Gastrocnemius medialis (tissue), 4 donors: ENCODE measurements at regions not wholly inside any gene's neighbourhood (a gene's known extent, or its start where the extent isn't known, plus 50 kb on each side); places are given as distances from the start of the nearest gene placed in this dataset.

Source experiments
- ATAC-seq, 2 donors: fragments of 150-250 bp; one replicate each; pipeline ENCODE4 v1.9.1; 2016
- DNase-seq, 2 donors: peaks; one replicate each; pipeline ENCODE4 v3.0.0-alpha.2; 2019
- H3K27ac ChIP-seq, 4 donors: fragments of 200-600 bp; sonication (generic); 1 replicate in 1 of 4; 2 replicates in 3 of 4; pipeline ENCODE4 v1.5.1; 2016 to 2018; ENCODE audit warnings: mild to moderate bottlenecking in 2 of 4, moderate library complexity in 1 of 4
- H3K27me3 ChIP-seq, 3 donors: fragments of 200-600 bp; sonication (generic) in 2 of 3; 1 replicate in 1 of 3; 2 replicates in 2 of 3; pipeline versions ENCODE4 v1.5.1 to v1.6.0; 2016 to 2019; ENCODE audit warnings: mild to moderate bottlenecking in 1 of 3, moderate library complexity in 1 of 3
- H3K36me3 ChIP-seq, 2 donors: fragments of 200-600 bp; sonication (generic) in 1 of 2; one replicate each; pipeline ENCODE4 v1.5.1; 2017 to 2018
- H3K4me1 ChIP-seq, 2 donors: fragments of 200-600 bp; sonication (generic) in 1 of 2; one replicate each; pipeline ENCODE4 v1.5.1; 2016 to 2017; ENCODE audit warnings: mild to moderate bottlenecking in 2 of 2
- H3K4me3 ChIP-seq, 4 donors: fragments of 200-600 bp; sonication (generic) in 3 of 4; 1 replicate in 1 of 4; 2 replicates in 3 of 4; pipeline ENCODE4 v1.5.1; 2016 to 2019; ENCODE audit warnings: mild to moderate bottlenecking in 2 of 4
- H3K9me3 ChIP-seq, 3 donors: fragments of 200-600 bp; sonication (generic) in 2 of 3; 1 replicate in 1 of 3; 2 replicates in 2 of 3; pipeline ENCODE4 v1.5.1; 2016 to 2019
- POLR2A ChIP-seq, 2 donors: fragments of 450-650 bp; IDR thresholded peaks; one replicate each; pipeline ENCODE4 v1.6.1; 2017; ENCODE audit warnings: antibody characterized with exemption in 2 of 2, mild to moderate bottlenecking in 2 of 2, moderate library complexity in 2 of 2
- in situ Hi-C, 4 donors: fragments of 200-750 bp; cut with MboI; loops; one replicate each; pipeline versions ENCODE4 v1.15.0 to v1.8.0; 2017; ENCODE audit warnings: low sequenced_read_pairs in 4 of 4
- intact Hi-C: fragments of 100-400 bp; cut with DNase I; formaldehyde crosslinking; loops from one replicate; pipeline ENCODE4 v1.15.1; 2023; ENCODE audit warnings: low total_unique reads
- TF ChIP-seq, protein P1 (sequence below), 5 experiments: fragments of 450-650 bp in 3 of 5; fragments of 200-600 bp in 2 of 5; sonication (generic) in 2 of 5; IDR thresholded peaks in 4 of 5; conservative IDR thresholded peaks in 1 of 5; 1 replicate in 4 of 5; 2 replicates in 1 of 5; pipeline ENCODE4 v1.5.1; 2016 to 2019; ENCODE audit warnings: antibody characterized with exemption in 5 of 5, mild to moderate bottlenecking in 3 of 5, moderate library complexity in 3 of 5

DNA sequence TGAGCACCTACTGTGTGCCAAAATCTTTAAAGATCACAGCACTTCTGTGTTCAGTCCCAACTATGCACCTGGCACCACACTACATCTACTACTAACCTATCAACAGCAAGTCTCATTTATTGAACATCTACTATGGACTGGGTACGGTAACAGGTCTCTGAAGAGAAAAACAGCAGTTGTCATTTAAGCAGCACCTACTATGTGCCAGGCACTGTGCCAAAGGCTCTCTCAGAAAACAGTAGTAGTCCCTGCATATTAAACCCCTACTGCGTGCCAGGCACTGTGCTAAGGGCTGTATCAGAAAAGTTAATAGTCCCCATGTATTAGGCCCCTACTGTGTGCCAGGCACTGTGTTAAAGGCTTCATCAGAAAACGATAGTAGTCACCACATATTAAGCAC lies 106.2 kb downstream of the PTPRS start:
- intact Hi-C loops (no loop called here), in situ Hi-C loops (no loop called here)
- H3K4me1 ChIP-seq, result no peaks in the 10 kb centered on the region
- H3K27me3 ChIP-seq, result no peaks in the 10 kb centered on the region
- no peak overlapping the region for H3K4me3 ChIP-seq
- H3K9me3 ChIP-seq, result no peaks in the 10 kb centered on the region
- DNase-seq, result no peak
- no peak for TF ChIP-seq POLR2A (IDR thresholded peaks at IDR 0.05)
- TF ChIP-seq, protein P1, sequence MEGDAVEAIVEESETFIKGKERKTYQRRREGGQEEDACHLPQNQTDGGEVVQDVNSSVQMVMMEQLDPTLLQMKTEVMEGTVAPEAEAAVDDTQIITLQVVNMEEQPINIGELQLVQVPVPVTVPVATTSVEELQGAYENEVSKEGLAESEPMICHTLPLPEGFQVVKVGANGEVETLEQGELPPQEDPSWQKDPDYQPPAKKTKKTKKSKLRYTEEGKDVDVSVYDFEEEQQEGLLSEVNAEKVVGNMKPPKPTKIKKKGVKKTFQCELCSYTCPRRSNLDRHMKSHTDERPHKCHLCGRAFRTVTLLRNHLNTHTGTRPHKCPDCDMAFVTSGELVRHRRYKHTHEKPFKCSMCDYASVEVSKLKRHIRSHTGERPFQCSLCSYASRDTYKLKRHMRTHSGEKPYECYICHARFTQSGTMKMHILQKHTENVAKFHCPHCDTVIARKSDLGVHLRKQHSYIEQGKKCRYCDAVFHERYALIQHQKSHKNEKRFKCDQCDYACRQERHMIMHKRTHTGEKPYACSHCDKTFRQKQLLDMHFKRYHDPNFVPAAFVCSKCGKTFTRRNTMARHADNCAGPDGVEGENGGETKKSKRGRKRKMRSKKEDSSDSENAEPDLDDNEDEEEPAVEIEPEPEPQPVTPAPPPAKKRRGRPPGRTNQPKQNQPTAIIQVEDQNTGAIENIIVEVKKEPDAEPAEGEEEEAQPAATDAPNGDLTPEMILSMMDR (IDR thresholded peaks at IDR 0.05 in 4 of 5, conservative IDR thresholded peaks at IDR 0.05 in 1 of 5), result no peak
- ATAC-seq, result no peak
- H3K36me3 ChIP-seq, result peaks cover 0 to 13% of the 10 kb centered on the region in 2 donors
- no peak overlapping the region for H3K27ac ChIP-seq

DNA sequence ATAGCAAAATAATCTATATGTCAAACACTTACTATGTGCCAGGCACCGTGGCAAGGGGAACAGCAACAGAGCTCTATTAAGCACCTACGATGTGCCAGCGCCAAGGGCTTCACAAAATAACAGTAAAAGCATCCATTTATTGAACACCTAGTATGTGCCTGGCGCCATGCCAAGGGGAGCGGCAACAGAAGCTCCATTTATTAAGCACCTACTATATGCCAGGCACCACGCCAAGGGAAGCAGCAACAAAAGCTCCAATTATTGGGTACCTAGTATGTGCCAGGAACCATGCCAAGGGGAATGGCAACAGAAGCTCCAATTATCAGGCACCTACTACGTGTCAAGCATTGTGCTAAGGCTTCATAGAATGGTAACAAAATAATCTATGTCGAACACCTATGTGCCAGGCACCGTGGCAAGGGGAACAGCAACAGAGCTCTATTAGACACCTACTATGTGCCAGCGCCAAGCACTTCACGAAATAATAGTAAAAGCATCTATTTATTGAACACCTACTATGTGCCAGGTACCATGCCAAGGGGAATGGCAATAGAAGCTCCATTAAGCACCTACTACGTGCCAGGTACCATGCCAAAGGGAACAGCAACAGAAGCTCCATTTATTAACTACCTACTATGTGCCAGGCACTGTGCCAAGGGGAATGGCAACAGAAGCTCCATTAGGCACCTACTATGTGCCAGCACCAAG lies 107.7 kb downstream of the PTPRS start:
- Histone ChIP-seq H3K36me3 (peaks cover 0 to 8% of the 10 kb centered on the region in 2 donors), H3K4me1 (no peaks in the 10 kb centered on the region), H3K27ac (no peak overlapping the region), H3K9me3 (no peaks in the 10 kb centered on the region), H3K4me3 (no peak overlapping the region), H3K27me3 (no peaks in the 10 kb centered on the region)
- no peak for DNase-seq
- no peak for ATAC-seq
- in situ Hi-C loops, result no loop called here
- intact Hi-C loops, result no loop called here
- TF ChIP-seq, protein P1 (IDR thresholded peaks at IDR 0.05 in 4 of 5, conservative IDR thresholded peaks at IDR 0.05 in 1 of 5), result no peak
- no peak for TF ChIP-seq POLR2A (IDR thresholded peaks at IDR 0.05)

DNA sequence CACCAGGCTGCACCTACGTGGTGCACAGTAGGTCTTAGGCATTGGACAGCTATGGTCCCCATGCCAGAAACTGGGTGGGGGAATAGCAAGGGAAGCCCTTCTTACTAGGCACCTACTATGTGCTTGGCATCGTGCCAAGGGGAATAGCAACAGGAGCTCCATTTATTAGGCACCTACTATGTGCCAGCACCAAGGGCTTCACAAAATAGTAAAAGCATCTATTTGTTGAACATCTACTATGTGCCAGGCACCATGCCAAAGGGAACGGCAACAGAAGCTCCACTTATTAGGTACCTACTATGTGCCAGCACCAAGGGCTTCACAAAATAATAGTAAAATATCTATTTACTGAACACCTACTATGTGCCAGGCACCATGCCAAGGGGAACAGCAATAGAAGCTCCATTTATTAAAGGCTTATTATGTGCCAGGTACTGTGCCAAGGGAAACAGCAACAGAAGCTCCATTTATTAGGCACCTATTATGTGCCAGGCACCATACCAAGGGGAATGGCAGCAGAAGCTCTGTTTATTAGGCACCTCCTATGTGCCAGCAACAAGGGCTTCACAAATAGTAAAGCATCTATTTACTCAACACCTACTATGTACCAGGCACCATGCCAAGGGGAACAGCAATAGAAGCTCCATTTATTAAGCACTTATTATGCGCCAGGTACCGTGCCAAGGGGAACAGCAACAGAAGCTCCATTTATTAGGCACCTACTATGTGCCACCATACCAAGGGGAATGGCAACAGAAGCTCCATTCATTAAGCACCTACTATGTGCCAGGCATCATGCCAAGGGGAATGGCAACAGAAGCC lies 108.5 kb downstream of the PTPRS start:
- DNase-seq (no peak), ATAC-seq (no peak)
- no peaks in the 10 kb centered on the region for H3K9me3 ChIP-seq
- peaks cover 0 to 2% of the 10 kb centered on the region in 2 donors for H3K36me3 ChIP-seq
- TF ChIP-seq, protein P1 (IDR thresholded peaks at IDR 0.05 in 4 of 5, conservative IDR thresholded peaks at IDR 0.05 in 1 of 5), result no peak
- no peak for TF ChIP-seq POLR2A (IDR thresholded peaks at IDR 0.05)
- H3K27ac ChIP-seq, result no peak overlapping the region
- in situ Hi-C loops (no loop called here), intact Hi-C loops (no loop called here)
- H3K27me3 ChIP-seq, result no peaks in the 10 kb centered on the region
- no peaks in the 10 kb centered on the region for H3K4me1 ChIP-seq
- H3K4me3 ChIP-seq, result no peak overlapping the region

DNA sequence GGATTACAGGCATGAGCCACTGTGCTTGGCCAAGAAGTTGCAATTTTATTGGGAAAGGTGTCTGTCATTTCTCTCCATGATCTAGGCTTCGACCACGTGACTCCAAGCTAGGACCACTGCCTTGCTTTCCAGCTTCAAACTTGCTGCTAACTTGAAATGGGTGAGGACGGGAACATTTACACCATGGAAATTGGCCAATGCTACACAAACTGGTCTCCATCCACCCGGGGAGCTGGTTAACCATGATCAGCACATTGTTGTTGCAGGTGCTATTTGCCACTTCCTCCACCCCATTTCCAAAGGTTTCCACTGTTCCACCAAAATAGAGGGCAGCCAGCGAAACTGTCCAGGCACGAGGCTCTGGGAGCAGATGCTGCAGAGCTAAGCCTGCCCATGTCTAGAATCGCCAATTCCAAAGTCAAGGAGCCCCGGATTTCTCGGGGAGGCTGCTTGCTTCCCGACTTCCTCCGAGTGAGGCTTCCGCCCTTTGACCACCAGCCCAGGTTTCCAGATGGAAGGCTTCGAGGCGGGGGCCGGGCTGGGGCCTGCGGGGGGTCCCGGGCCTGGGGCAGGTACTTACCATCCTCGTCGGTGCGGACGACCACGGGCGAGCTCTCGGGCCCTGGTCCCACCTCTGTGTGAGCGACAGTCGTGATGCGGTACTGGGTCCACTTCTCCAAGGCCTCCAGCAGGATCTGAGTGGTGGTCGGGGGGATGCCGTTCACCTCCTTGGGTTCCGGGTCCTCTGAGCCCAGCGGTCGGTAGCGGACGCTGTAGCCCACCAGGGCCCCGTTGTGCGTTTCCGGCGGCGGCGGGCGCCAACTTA lies 109.7 kb downstream of the PTPRS start:
- TF ChIP-seq POLR2A (IDR thresholded peaks at IDR 0.05), result no peak
- TF ChIP-seq, protein P1 (IDR thresholded peaks at IDR 0.05 in 4 of 5, conservative IDR thresholded peaks at IDR 0.05 in 1 of 5), result no peak
- DNase-seq, result no peak
- H3K9me3 ChIP-seq, result no peaks in the 10 kb centered on the region
- no peak for ATAC-seq
- no peak overlapping the region for H3K4me3 ChIP-seq
- no peaks in the 10 kb centered on the region for H3K27me3 ChIP-seq
- in situ Hi-C loops, result no loop called here
- no peak overlapping the region for H3K27ac ChIP-seq
- H3K4me1 ChIP-seq, result no peaks in the 10 kb centered on the region
- no peaks in the 10 kb centered on the region for H3K36me3 ChIP-seq
- intact Hi-C loops, result no loop called here
